ENCODE measurements at regions not wholly inside any gene's neighbourhood (a gene's known extent, or its start where the extent isn't known, plus 50 kb on each side); places are given as distances from the start of the nearest gene placed in this dataset.

DNA sequence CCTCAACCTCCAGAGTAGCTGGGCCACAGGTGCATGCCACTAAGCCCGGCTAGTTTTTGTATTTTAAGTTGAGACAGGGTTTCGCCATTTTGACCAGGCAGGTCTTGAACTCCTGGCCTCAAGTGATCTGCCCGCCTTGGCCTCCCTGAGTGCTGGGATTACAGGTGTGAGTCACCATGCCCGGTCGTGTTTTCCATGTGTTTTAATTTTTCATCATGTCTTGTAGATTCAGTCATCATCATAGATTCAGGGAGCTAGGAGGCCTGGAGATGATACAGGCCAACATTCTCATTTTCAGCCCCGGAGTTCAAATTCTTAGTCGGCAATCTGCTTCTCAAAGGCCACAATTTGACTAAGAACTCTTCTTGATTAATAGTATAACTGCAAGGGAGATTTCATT lies 73.5 kb upstream of the GRAMD1B start:
- Histone ChIP-seq H2AFZ (ENCODE audit: low read depth, low read length) (no peak overlapping the region), H3K27me3 (ENCODE audit: insufficient read depth, low read depth, low read length) (peaks cover 41% of the 10 kb centered on the region)

DNA sequence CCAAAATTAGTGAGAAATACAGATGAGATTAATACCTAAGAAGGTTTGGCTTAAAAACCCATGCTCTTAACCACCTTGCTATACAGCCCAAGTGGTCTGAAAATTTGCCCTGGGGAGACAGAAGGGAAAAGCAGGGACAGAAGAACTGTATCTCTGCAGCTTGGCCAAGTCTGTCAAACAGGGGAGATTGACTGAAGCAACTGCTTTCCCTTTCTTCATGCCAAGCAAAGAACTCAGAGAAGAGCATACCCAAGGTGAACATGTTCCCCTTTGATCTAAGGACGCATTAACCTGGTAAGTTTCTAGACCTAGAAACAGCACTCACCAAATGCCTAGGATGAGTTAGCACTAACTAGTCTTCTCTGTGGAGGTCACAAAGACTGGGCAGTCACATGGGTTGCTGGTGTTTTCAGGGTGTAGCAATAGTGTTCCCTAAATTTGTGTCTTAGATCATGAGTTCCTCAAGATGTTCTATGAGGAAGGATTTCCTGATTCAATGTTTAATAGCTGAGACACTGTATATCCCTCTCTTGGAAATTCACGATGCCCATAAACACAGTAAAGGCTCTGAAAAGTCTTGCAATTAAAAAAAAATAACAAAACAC lies 75.6 kb upstream of the GRAMD1B start:
- Histone ChIP-seq H3K79me2 (replicated peaks; ENCODE audit: insufficient read depth, low read length) (no peaks in the 10 kb centered on the region), H3K9me3 (ENCODE audit: low read length) (no peaks in the 10 kb centered on the region), H3K27me3 (ENCODE audit: insufficient read depth, low read depth, low read length) (peaks cover 31% of the 10 kb centered on the region), H2AFZ (ENCODE audit: low read depth, low read length) (no peak overlapping the region), H3K27ac (ENCODE audit: low read length) (no peak overlapping the region), H3F3A (ENCODE audit: insufficient read depth, low read length, poor library complexity, severe bottlenecking) (no peaks in the 10 kb centered on the region), H4K20me1 (ENCODE audit: insufficient read depth) (no peaks in the 10 kb centered on the region), H3K4me2 (ENCODE audit: low read length) (no peak overlapping the region), H3K4me3 (ENCODE audit: low read length) (no peak overlapping the region), H3K9ac (ENCODE audit: low read length) (no peak overlapping the region), H3K36me3 (ENCODE audit: insufficient read depth, low read length) (no peaks in the 10 kb centered on the region), H3K9me2 (ENCODE audit: insufficient read depth, low read length) (no peaks in the 10 kb centered on the region)
- TF ChIP-seq SMC3 (conservative IDR thresholded peaks at IDR 0.05; ENCODE audit: poor library complexity) (no peak), TAF1 (IDR thresholded peaks at IDR 0.05; ENCODE audit: low read depth) (no peak)

More for the DNA sequence above, 73.5 kb upstream of the GRAMD1B start:
- Histone ChIP-seq H3K4me2 (ENCODE audit: low read length) (no peak overlapping the region), H3F3A (ENCODE audit: insufficient read depth, low read length, poor library complexity, severe bottlenecking) (no peaks in the 10 kb centered on the region), H3K9me2 (ENCODE audit: insufficient read depth, low read length) (no peaks in the 10 kb centered on the region), H3K27ac (ENCODE audit: low read length) (no peak overlapping the region), H3K4me3 (ENCODE audit: low read length) (no peak overlapping the region), H3K36me3 (ENCODE audit: insufficient read depth, low read length) (no peaks in the 10 kb centered on the region), H4K20me1 (ENCODE audit: insufficient read depth) (no peaks in the 10 kb centered on the region), H3K9me3 (ENCODE audit: low read length) (no peaks in the 10 kb centered on the region), H3K79me2 (replicated peaks; ENCODE audit: insufficient read depth, low read length) (no peaks in the 10 kb centered on the region), H3K9ac (ENCODE audit: low read length) (no peak overlapping the region)
- TF ChIP-seq POLR2AphosphoS5 (IDR thresholded peaks at IDR 0.05) (no peak), TAF1 (IDR thresholded peaks at IDR 0.05; ENCODE audit: low read depth) (no peak), CTCF (IDR thresholded peaks at IDR 0.05; ENCODE audit: poor library complexity, severe bottlenecking) (no peak), REST (IDR thresholded peaks at IDR 0.05; ENCODE audit: borderline replicate concordance) (no peak), EP300 (conservative IDR thresholded peaks at IDR 0.05; ENCODE audit: poor library complexity, severe bottlenecking) (no peak), RAD21 (conservative IDR thresholded peaks at IDR 0.05) (no peak), SMC3 (conservative IDR thresholded peaks at IDR 0.05; ENCODE audit: poor library complexity) (no peak), MXI1 (conservative IDR thresholded peaks at IDR 0.05; ENCODE audit: poor library complexity, severe bottlenecking) (no peak)

DNA sequence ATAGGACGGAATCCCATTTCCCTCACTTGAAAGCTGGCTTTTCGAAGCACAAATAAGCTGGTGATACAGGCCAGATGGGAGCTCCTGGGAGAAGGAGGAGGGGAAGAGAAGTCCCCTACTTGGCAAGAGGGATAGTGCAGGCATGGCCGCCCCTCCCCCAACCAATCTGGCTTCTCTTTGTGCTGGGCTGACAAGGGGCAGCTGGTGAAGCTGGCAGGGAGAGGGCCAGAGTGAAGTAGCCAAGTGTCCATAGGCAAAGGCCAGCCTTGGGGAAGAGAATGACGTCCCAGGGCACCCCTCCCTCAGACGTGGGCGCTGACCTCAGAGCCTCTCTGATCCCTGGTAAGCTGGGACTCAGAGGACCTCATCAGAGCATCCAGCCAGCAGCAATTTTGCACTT lies 78.7 kb upstream of the GRAMD1B start:
- Histone ChIP-seq H3K36me3 (ENCODE audit: insufficient read depth, low read length) (no peaks in the 10 kb centered on the region), H3K27me3 (ENCODE audit: insufficient read depth, low read depth, low read length) (peaks cover under 1% of the 10 kb centered on the region), H3K79me2 (replicated peaks; ENCODE audit: insufficient read depth, low read length) (no peaks in the 10 kb centered on the region), H3K4me3 (ENCODE audit: low read length) (no peak overlapping the region), H3K9me2 (ENCODE audit: insufficient read depth, low read length) (no peaks in the 10 kb centered on the region), H3F3A (ENCODE audit: insufficient read depth, low read length, poor library complexity, severe bottlenecking) (no peaks in the 10 kb centered on the region), H3K4me2 (ENCODE audit: low read length) (no peak overlapping the region), H2AFZ (ENCODE audit: low read depth, low read length) (no peak overlapping the region), H3K9me3 (ENCODE audit: low read length) (no peaks in the 10 kb centered on the region), H3K9ac (ENCODE audit: low read length) (no peak overlapping the region), H4K20me1 (ENCODE audit: insufficient read depth) (no peaks in the 10 kb centered on the region), H3K27ac (ENCODE audit: low read length) (no peak overlapping the region)
- TF ChIP-seq SMC3 (conservative IDR thresholded peaks at IDR 0.05; ENCODE audit: poor library complexity) = no peak
- TF ChIP-seq RAD21 (conservative IDR thresholded peaks at IDR 0.05) = no peak
- TF ChIP-seq MXI1 (conservative IDR thresholded peaks at IDR 0.05; ENCODE audit: poor library complexity, severe bottlenecking) = no peak
- no peak for TF ChIP-seq EP300 (conservative IDR thresholded peaks at IDR 0.05; ENCODE audit: poor library complexity, severe bottlenecking)
- TF ChIP-seq POLR2AphosphoS5 (IDR thresholded peaks at IDR 0.05) = no peak
- no peak for TF ChIP-seq REST (IDR thresholded peaks at IDR 0.05; ENCODE audit: borderline replicate concordance)
- no peak for TF ChIP-seq EZH2 (IDR thresholded peaks at IDR 0.05; ENCODE audit: borderline replicate concordance, insufficient read depth, low read length, poor library complexity, severe bottlenecking)
- TF ChIP-seq TAF1 (IDR thresholded peaks at IDR 0.05; ENCODE audit: low read depth) = no peak
- TF ChIP-seq CTCF (IDR thresholded peaks at IDR 0.05; ENCODE audit: poor library complexity, severe bottlenecking) = no peak
